Tongue (tissue), 1 donor: ENCODE measurements at regions not wholly inside any gene's neighbourhood (a gene's known extent, or its start where the extent isn't known, plus 50 kb on each side); places are given as distances from the start of the nearest gene placed in this dataset.
"Not testable (repeated sequence)": the region's sequence is repeated elsewhere in the genome, so short reads cannot be mapped to it uniquely, and the experiment has no call there.

Experiments used
- DNase-seq: peaks from one replicate; pipeline ENCODE4 v3.0.0-alpha.2; 2015

GRCh38 chr11:19625438-19625837, 87.2 kb upstream of the NAV2 start:
- DNase-seq = no peak

- no peak for DNase-seq
These were observed 94.7 kb upstream of the NAV2 start for GRCh38 chr11:19617696-19618523.

- no peak for DNase-seq
These were observed 97.1 kb upstream of the NAV2 start for GRCh38 chr11:19615341-19616183.

GRCh38 chr11:19614370-19614940, 98.2 kb upstream of the NAV2 start:
- no peak for DNase-seq

- not testable (repeated sequence) for DNase-seq
These were observed 100.6 kb upstream of the NAV2 start for GRCh38 chr11:19612025-19612424.

GRCh38 chr11:19607656-19608360, 104.8 kb upstream of the NAV2 start:
- DNase-seq = no peak

- no peak for DNase-seq
These were observed 105.6 kb upstream of the NAV2 start for GRCh38 chr11:19606856-19607655.

- no peak for DNase-seq
These were observed 106.9 kb upstream of the NAV2 start for GRCh38 chr11:19605520-19606371.

GRCh38 chr11:19604679-19605375, 107.8 kb upstream of the NAV2 start:
- no peak for DNase-seq

- no peak for DNase-seq
These were observed 108.9 kb upstream of the NAV2 start for GRCh38 chr11:19603771-19604170.

- DNase-seq = no peak
These were observed 109.7 kb upstream of the NAV2 start for GRCh38 chr11:19602891-19603290.

GRCh38 chr11:19602406-19602805, 110.2 kb upstream of the NAV2 start:
- DNase-seq = no peak

GRCh38 chr11:19601235-19601634, 111.4 kb upstream of the NAV2 start:
- no peak for DNase-seq

- no peak for DNase-seq
These were observed 113.0 kb upstream of the NAV2 start for GRCh38 chr11:19599681-19600080.

GRCh38 chr11:19598876-19599486, 113.7 kb upstream of the NAV2 start:
- no peak for DNase-seq

- no peak for DNase-seq
These were observed 114.2 kb upstream of the NAV2 start for GRCh38 chr11:19598456-19598855.

- peak; percentile 35 for DNase-seq
These were observed 114.8 kb upstream of the NAV2 start for GRCh38 chr11:19597876-19598275.

GRCh38 chr11:19597206-19597605, 115.4 kb upstream of the NAV2 start:
- peak; percentile 21 for DNase-seq
